CD4-positive, CD25-positive, alpha-beta regulatory T cell (primary cell): ENCODE measurements at regions not wholly inside any gene's neighbourhood (a gene's known extent, or its start where the extent isn't known, plus 50 kb on each side); places are given as distances from the start of the nearest gene placed in this dataset.

Source experiments
- ATAC-seq, 2 donors: fragments of 150-1000 bp; cut with Tn5 transposase; one replicate each; pipeline ENCODE4 v1.10.0; 2021; ENCODE audit warnings: low read depth in 2 of 2, moderate number of reproducible peaks in 2 of 2, moderate library complexity in 1 of 2
- DNase-seq, 3 donors: peaks; one replicate each; pipeline versions ENCODE4 v3.0.0 to v3.0.0-alpha.2; 2012 to 2022; ENCODE audit warnings: mixed read lengths in 1 of 3
- H3K27ac ChIP-seq: one replicate; pipeline ENCODE4 v1.7.0; 2013; ENCODE audit warnings: mild to moderate bottlenecking, low read length; ENCODE audit not compliant: insufficient read depth, poor library complexity, severe bottlenecking
- H3K27me3 ChIP-seq: one replicate; pipeline ENCODE4 v1.7.0; 2013; ENCODE audit warnings: low read length; ENCODE audit not compliant: control insufficient read depth, insufficient read depth
- H3K36me3 ChIP-seq: one replicate; pipeline ENCODE4 v1.7.0; 2013; ENCODE audit warnings: mild to moderate bottlenecking, low read length, moderate library complexity; ENCODE audit not compliant: control insufficient read depth, insufficient read depth
- H3K4me1 ChIP-seq: 2 replicates; pipeline ENCODE4 v1.7.0; 2013; ENCODE audit warnings: mild to moderate bottlenecking, low read length; ENCODE audit not compliant: insufficient read depth, control insufficient read depth, poor library complexity, severe bottlenecking
- H3K4me3 ChIP-seq: one replicate; pipeline ENCODE4 v1.7.0; 2013; ENCODE audit warnings: low read depth, mild to moderate bottlenecking, low read length, moderate library complexity
- H3K9me3 ChIP-seq, 2 experiments: 1 replicate in 1 of 2; 2 replicates in 1 of 2; pipeline ENCODE4 v1.7.0; 2013; ENCODE audit warnings: low read length in 2 of 2, mild to moderate bottlenecking in 1 of 2, moderate library complexity in 1 of 2; ENCODE audit not compliant: control insufficient read depth in 2 of 2
- H3K27ac Mint-ChIP-seq, 3 donors: one replicate each; pipeline ENCODE4 v1.8.0; 2020 to 2022; ENCODE audit warnings: mild to moderate bottlenecking in 3 of 3, mixed read lengths in 3 of 3, moderate library complexity in 2 of 3
- H3K27me3 Mint-ChIP-seq: one replicate; pipeline ENCODE4 v1.8.0; 2022; ENCODE audit warnings: mild to moderate bottlenecking, mixed read lengths
- H3K36me3 Mint-ChIP-seq: one replicate; pipeline ENCODE4 v1.8.0; 2020; ENCODE audit warnings: mixed read lengths
- H3K4me1 Mint-ChIP-seq, 4 donors: one replicate each; pipeline ENCODE4 v1.8.0; 2020 to 2022; ENCODE audit warnings: mixed read lengths in 4 of 4, mild to moderate bottlenecking in 1 of 4
- H3K4me3 Mint-ChIP-seq, 4 donors: one replicate each; pipeline ENCODE4 v1.8.0; 2020 to 2022; ENCODE audit warnings: mild to moderate bottlenecking in 4 of 4, mixed read lengths in 4 of 4, moderate library complexity in 3 of 4
- H3K9me3 Mint-ChIP-seq, 7 donors: one replicate each; pipeline ENCODE4 v1.8.0; 2020 to 2022; ENCODE audit warnings: mixed read lengths in 7 of 7, mild to moderate bottlenecking in 3 of 7, moderate library complexity in 2 of 7

DNA sequence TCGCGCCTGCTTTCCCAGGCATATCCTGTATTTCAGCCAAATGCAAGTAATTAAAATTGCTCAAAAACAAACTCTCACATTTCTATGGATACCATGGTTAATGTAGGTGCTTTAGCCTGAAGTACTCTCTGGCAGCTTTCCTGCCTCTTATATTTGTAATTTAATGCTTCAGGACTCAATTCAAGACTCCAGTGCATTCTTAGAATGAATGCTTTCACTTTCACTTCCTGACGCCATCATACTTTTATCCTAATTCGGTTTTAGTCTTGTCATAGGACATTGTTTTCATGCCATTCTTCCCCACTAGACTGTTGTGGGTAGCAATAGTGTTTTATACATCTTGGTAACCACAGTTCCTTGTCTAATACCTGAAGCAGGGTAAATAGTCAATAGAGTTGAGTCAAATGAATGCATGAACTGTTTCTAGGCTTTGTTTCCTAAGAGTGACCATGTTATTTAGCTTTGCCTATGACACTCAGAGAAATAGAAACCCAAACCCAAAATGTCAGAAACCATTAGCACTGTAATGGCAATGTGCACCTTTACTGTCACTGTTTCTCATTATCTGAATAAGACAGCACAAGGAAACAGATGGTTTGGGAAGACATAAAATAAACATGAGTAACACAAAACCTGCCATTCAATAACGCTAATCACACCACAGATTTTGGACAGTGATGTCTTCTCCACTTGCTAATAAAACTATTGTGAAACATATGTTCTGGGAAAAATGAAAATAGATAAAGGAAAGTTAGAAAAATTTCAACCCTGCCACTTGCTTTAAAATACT, 705.5 kb downstream of the CDH11 start:
- Histone ChIP-seq H3K27me3 (no peaks in the 10 kb centered on the region), H3K4me1 (no peaks in the 10 kb centered on the region), H3K27ac (no peak overlapping the region), H3K9me3 (peaks cover 2 to 12% of the 10 kb centered on the region in 2 experiments), H3K36me3 (no peaks in the 10 kb centered on the region), H3K4me3 (no peak overlapping the region)
- H3K27me3 Mint-ChIP-seq = no peaks in the 10 kb centered on the region
- DNase-seq = peak in 1 of 3 donors; percentile 0
- no peak overlapping the region for H3K27ac Mint-ChIP-seq
- no peak overlapping the region for H3K4me3 Mint-ChIP-seq
- no peaks in the 10 kb centered on the region for H3K36me3 Mint-ChIP-seq
- peaks cover 0 to 35% (median 15%) of the 10 kb centered on the region in 7 donors for H3K9me3 Mint-ChIP-seq
- H3K4me1 Mint-ChIP-seq = no peaks in the 10 kb centered on the region
- no peak for ATAC-seq

DNA sequence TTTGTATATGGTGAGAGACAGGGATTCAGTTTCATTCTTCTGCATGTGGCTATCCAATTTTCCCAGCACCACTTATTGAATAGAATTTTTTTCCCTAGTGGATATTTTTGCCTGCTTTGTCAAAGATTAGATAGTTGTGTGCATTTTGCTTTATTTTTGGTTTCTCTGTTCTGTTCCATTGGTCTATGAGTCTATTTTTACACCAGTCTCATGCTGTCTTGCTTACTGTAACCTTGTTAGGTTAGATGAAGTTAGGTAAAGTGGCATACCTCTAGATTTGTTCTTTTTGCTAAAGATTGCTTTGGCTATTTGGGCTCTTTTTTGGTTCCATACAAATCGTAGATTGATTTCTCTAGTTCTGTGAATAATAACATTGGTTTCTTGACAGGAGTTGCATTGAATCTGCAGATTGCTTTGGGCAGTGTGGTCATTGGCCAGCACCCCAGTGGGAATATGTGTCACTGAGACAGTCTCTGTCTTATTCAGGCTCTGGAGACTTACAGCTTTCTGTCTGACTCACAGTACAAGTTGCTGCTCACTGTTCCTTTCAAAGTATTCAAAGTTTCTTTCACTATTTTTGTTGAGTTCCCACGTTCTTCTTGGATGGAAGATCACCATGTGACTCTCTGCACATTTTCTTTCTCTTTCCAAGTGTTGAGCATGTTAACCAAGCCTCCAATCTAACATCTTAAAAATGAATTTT, 709.1 kb downstream of the CDH11 start:
- Mint-ChIP-seq H3K36me3 (no peaks in the 10 kb centered on the region), H3K4me3 (no peak overlapping the region), H3K27me3 (no peaks in the 10 kb centered on the region), H3K9me3 (peaks cover 4 to 30% (median 11%) of the 10 kb centered on the region in 7 donors), H3K4me1 (no peaks in the 10 kb centered on the region), H3K27ac (no peak overlapping the region)
- DNase-seq (no peak), ATAC-seq (no peak)
- Histone ChIP-seq H3K27me3 (no peaks in the 10 kb centered on the region), H3K9me3 (peaks cover 2 to 4% of the 10 kb centered on the region in 2 experiments), H3K4me1 (no peaks in the 10 kb centered on the region), H3K4me3 (no peak overlapping the region), H3K27ac (no peak overlapping the region), H3K36me3 (no peaks in the 10 kb centered on the region)

DNA sequence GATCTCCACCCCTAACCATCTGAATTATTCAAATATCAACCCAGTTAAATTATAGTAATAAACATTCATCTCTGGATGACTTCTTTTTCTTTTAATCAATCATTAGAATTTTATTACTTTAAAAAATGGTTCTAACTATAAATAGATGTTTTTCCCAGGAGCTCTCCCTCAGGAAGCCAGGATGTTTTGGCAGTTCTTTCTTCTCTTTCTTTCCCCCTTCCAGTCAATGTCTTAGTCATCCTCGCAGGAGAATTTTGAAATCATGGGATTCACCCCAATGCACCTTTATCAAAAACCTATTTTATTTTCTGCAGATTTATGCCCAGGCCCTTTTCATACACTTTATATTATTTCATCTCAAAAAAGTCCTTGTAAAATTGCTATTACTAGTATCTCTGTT, 711.6 kb downstream of the CDH11 start:
- Mint-ChIP-seq H3K27ac (no peak overlapping the region), H3K4me1 (no peaks in the 10 kb centered on the region), H3K4me3 (no peak overlapping the region), H3K27me3 (no peaks in the 10 kb centered on the region), H3K36me3 (no peaks in the 10 kb centered on the region), H3K9me3 (peaks cover 5 to 34% (median 11%) of the 10 kb centered on the region in 7 donors)
- Histone ChIP-seq H3K36me3 (no peaks in the 10 kb centered on the region), H3K27me3 (no peaks in the 10 kb centered on the region), H3K27ac (no peak overlapping the region), H3K4me1 (no peaks in the 10 kb centered on the region), H3K9me3 (peaks cover 2 to 4% of the 10 kb centered on the region in 2 experiments), H3K4me3 (no peak overlapping the region)
- DNase-seq = no peak
- no peak for ATAC-seq

DNA sequence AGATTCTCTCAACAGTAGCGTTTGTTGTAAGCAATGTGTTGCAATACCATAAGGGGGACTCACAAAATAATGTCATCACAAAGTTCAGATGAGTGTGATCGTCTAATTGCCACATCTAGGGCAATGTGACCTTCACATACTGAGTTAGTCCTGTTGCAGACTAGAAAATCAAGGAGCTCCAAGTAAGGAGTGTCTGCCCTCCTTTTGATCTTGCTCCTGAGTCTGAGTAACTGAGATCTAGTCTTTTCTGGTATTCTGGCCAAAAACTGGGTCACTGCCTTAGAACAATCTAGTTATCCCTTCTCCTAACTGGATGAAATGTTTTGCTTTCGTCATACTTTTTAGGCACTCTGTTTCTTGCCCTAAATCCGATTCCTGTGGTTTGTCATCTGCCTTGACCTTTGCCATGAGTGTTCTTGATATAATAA, 712.1 kb downstream of the CDH11 start:
- no peak overlapping the region for H3K27ac ChIP-seq
- ATAC-seq (no peak), DNase-seq (no peak)
- Mint-ChIP-seq H3K27me3 (no peaks in the 10 kb centered on the region), H3K36me3 (no peaks in the 10 kb centered on the region), H3K9me3 (peaks cover 4 to 39% (median 9%) of the 10 kb centered on the region in 7 donors), H3K27ac (no peak overlapping the region), H3K4me3 (no peak overlapping the region), H3K4me1 (no peaks in the 10 kb centered on the region)
- peaks cover 0 to under 1% of the 10 kb centered on the region in 2 experiments for H3K9me3 ChIP-seq
- no peaks in the 10 kb centered on the region for H3K4me1 ChIP-seq
- H3K4me3 ChIP-seq = no peak overlapping the region
- no peaks in the 10 kb centered on the region for H3K36me3 ChIP-seq
- no peaks in the 10 kb centered on the region for H3K27me3 ChIP-seq

DNA sequence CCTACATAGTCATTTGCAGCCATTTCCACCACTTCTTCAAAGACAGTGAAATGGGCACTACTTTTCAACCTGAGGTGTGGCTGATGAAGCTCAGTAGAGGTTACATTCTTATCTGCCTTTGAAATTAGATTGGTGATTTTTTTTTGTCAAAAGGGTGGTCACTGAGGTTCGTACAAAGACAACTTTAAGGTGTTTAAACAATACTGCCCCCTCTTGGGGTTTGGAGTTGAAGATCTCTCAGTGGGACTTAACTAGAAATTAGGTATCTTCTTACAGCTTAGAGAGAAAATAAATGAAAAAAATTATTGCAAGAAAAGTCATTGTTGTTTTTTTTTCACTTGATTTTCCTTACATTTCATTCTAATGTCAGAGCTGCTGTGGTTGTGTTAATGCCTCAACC, 713.2 kb downstream of the CDH11 start:
- H3K4me3 Mint-ChIP-seq = no peak overlapping the region
- no peaks in the 10 kb centered on the region for H3K4me1 ChIP-seq
- H3K27ac ChIP-seq = no peak overlapping the region
- H3K9me3 Mint-ChIP-seq = peaks cover 4 to 33% (median 7%) of the 10 kb centered on the region in 7 donors
- no peaks in the 10 kb centered on the region for H3K4me1 Mint-ChIP-seq
- no peaks in the 10 kb centered on the region for H3K36me3 ChIP-seq
- H3K36me3 Mint-ChIP-seq = no peaks in the 10 kb centered on the region
- DNase-seq = no peak
- no peaks in the 10 kb centered on the region for H3K9me3 ChIP-seq
- no peaks in the 10 kb centered on the region for H3K27me3 Mint-ChIP-seq
- H3K4me3 ChIP-seq = no peak overlapping the region
- no peak for ATAC-seq
- no peak overlapping the region for H3K27ac Mint-ChIP-seq
- H3K27me3 ChIP-seq = no peaks in the 10 kb centered on the region

DNA sequence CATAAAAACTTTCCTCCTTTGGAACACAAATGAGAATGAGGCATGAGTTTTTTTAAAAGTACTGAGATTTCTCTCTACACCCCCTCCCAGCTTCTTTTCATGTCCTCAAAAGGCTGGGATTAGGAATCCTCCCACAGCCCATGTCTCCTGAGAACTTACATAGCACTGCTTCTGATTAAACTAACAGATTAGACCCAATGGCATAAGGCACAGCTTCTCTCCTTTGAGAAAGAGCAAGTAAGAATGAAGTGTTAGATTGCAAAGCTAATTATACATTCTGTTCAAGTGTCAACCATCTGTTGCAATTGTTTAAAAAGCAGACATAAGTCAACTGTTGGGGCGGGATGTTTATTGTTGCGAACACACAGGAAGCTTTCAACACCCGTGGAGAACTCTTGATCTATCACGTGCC, 715.1 kb downstream of the CDH11 start:
- Mint-ChIP-seq H3K4me3 (no peak overlapping the region), H3K27ac (no peak overlapping the region), H3K9me3 (peaks cover 3 to 29% (median 8%) of the 10 kb centered on the region in 7 donors), H3K27me3 (no peaks in the 10 kb centered on the region), H3K4me1 (no peaks in the 10 kb centered on the region), H3K36me3 (no peaks in the 10 kb centered on the region)
- no peak for DNase-seq
- Histone ChIP-seq H3K27me3 (no peaks in the 10 kb centered on the region), H3K36me3 (no peaks in the 10 kb centered on the region), H3K4me3 (no peak overlapping the region), H3K4me1 (no peaks in the 10 kb centered on the region), H3K27ac (no peak overlapping the region), H3K9me3 (no peaks in the 10 kb centered on the region)
- no peak for ATAC-seq

DNA sequence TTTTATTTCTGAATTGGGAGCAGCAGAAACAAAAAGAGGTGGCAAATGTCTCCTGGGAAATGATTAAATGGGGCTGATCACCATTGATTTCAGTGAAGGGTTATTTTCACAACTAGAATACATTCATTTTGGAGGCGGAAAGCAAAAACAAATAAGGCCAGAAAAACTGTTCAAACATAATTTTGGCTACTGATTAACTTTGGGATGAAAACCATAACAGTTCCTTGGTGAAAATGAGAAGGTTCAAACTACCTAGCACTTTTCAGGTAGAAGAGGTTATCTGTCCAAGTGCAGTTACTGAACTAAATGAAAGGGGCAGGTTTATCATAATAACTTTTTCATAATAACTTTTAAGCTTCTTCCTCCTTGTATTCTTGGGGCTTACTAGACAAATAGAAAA, 718.5 kb downstream of the CDH11 start:
- H3K4me3 Mint-ChIP-seq = no peak overlapping the region
- ATAC-seq = no peak
- no peak overlapping the region for H3K4me3 ChIP-seq
- H3K9me3 ChIP-seq = no peaks in the 10 kb centered on the region
- no peaks in the 10 kb centered on the region for H3K27me3 Mint-ChIP-seq
- H3K36me3 Mint-ChIP-seq = no peaks in the 10 kb centered on the region
- H3K36me3 ChIP-seq = no peaks in the 10 kb centered on the region
- no peaks in the 10 kb centered on the region for H3K27me3 ChIP-seq
- no peak overlapping the region for H3K27ac ChIP-seq
- H3K4me1 ChIP-seq = no peaks in the 10 kb centered on the region
- no peak for DNase-seq
- H3K27ac Mint-ChIP-seq = no peak overlapping the region
- peaks cover 4 to 32% (median 8%) of the 10 kb centered on the region in 7 donors for H3K9me3 Mint-ChIP-seq
- H3K4me1 Mint-ChIP-seq = no peaks in the 10 kb centered on the region
